ENCODE measurements at regions not wholly inside any gene's neighbourhood (a gene's known extent, or its start where the extent isn't known, plus 50 kb on each side); places are given as distances from the start of the nearest gene placed in this dataset.

- Histone ChIP-seq H3K4ac (ENCODE audit: low read depth, low read length) (no peak overlapping the region), H3K4me2 (ENCODE audit: low read depth, low read length) (no peak overlapping the region), H2AFZ (replicated peaks; ENCODE audit: low read length, poor library complexity) (no peak overlapping the region), H3K23ac (ENCODE audit: low read depth, low read length) (no peak overlapping the region), H2AK5ac (ENCODE audit: low read depth, low read length) (no peak overlapping the region), H3K9me3 (ENCODE audit: control insufficient read depth, insufficient read depth, low read length) (no peaks in the 10 kb centered on the region), H3K18ac (ENCODE audit: low read depth, low read length) (no peak overlapping the region), H2BK20ac (ENCODE audit: low read depth, low read length) (no peak overlapping the region), H3K27ac (ENCODE audit: insufficient read depth, low read length) (no peak overlapping the region), H3K79me1 (ENCODE audit: low read depth in 1 of 2, low read length in 2 of 2) (no peaks in the 10 kb centered on the region), H4K5ac (ENCODE audit: low read depth, low read length) (no peak overlapping the region), H4K8ac (ENCODE audit: low read depth in 2 of 2, low read length in 2 of 2) (no peak overlapping the region), H2BK120ac (ENCODE audit: low read depth, low read length) (no peak overlapping the region), H3K9ac (ENCODE audit: low read depth, low read length) (no peak overlapping the region), H3K36me3 (ENCODE audit: control insufficient read depth, insufficient read depth, low read length) (no peaks in the 10 kb centered on the region), H4K91ac (ENCODE audit: insufficient read depth, low read depth, low read length) (no peak overlapping the region), H3K4me3 (ENCODE audit: insufficient read depth, low read depth, low read length) (no peak overlapping the region), H2BK15ac (ENCODE audit: low read depth, low read length) (no peak overlapping the region), H3K14ac (replicated peaks; ENCODE audit: low read depth, low read length) (no peak overlapping the region), H2AK9ac (replicated peaks; ENCODE audit: low read depth, low read length, poor library complexity) (no peak overlapping the region), H3K27me3 (ENCODE audit: control insufficient read depth, insufficient read depth, low read length) (no peaks in the 10 kb centered on the region), H3K4me1 (ENCODE audit: control insufficient read depth, insufficient read depth, low read length) (no peaks in the 10 kb centered on the region), H3K56ac (ENCODE audit: extremely low read depth, insufficient read depth, low read length) (no peak overlapping the region), H2BK5ac (ENCODE audit: low read depth, low read length, poor library complexity, severe bottlenecking) (no peak overlapping the region), H4K20me1 (ENCODE audit: insufficient read depth, low read length) (no peaks in the 10 kb centered on the region), H3K9me1 (ENCODE audit: insufficient read depth, low read length) (peaks cover 4% of the 10 kb centered on the region; the same call in 1 of the 2 replicates)
- intact Hi-C loops (cut with micrococcal nuclease) (no loop called here), dilution Hi-C loops (cut with HindIII; ENCODE audit: low sequenced_read_pairs, unreplicated experiment) (no loop called here), in situ Hi-C loops (cut with MboI; ENCODE audit: low sequenced_read_pairs) (no loop called here)
- POLR2A ChIA-PET (ENCODE audit: unreplicated experiment): no interaction called here
- WGBS, 2 experiments (ENCODE audit: extremely low coverage in 2 of 2, insufficient read length in 1 of 2): no CpG with 5 or more reads among the region's 3 CpGs
- TF ChIP-seq MXI1 (IDR thresholded peaks at IDR 0.05; ENCODE audit: borderline replicate concordance, low read depth, low read length) (no peak), SMC3 (IDR thresholded peaks at IDR 0.05; ENCODE audit: low read depth, low read length) (no peak), RCOR1 (IDR thresholded peaks at IDR 0.05; ENCODE audit: insufficient replicate concordance, low read length) (no peak), RFX5 (IDR thresholded peaks at IDR 0.05; ENCODE audit: low read depth, low read length) (no peak), MAZ (IDR thresholded peaks at IDR 0.05; ENCODE audit: borderline replicate concordance, low read depth, low read length) (no peak), MAFK (IDR thresholded peaks at IDR 0.05; ENCODE audit: low read depth, low read length) (no peak)
- DNase-seq (no peak), ATAC-seq (ENCODE audit: low read depth) (no peak)
- no TSS peak for BruUV-seq (replicated peaks)
- CTCF ChIA-PET: no interaction called here
These were observed 212.0 kb upstream of the POU5F2 start for GRCh38 chr5:93953442-93953841.
